Activated naive CD4-positive, alpha-beta T cell treated with anti-CD3 and anti-CD28 coated beads for 36 hours (primary cell): ENCODE measurements at regions not wholly inside any gene's neighbourhood (a gene's known extent, or its start where the extent isn't known, plus 50 kb on each side); places are given as distances from the start of the nearest gene placed in this dataset.

Experiments used
- CTCF ChIA-PET: fragments of 350-600 bp; sonication (Branson Sonifier 250); formaldehyde crosslinking; loops from one replicate; lab custom pipeline; 2021; ENCODE audit warnings: antibody characterized with exemption; lab: Charles Lee
- DNase-seq: peaks from one replicate; pipeline ENCODE4 v3.0.0-alpha.2; 2020
- H3K27ac Mint-ChIP-seq: one replicate; pipeline ENCODE4 v1.8.0; 2021; ENCODE audit warnings: mild to moderate bottlenecking, mixed read lengths
- H3K27me3 Mint-ChIP-seq: one replicate; pipeline ENCODE4 v1.8.0; 2021; ENCODE audit warnings: low read depth, mixed read lengths
- H3K36me3 Mint-ChIP-seq: one replicate; pipeline ENCODE4 v1.8.0; 2021; ENCODE audit warnings: low read depth, mixed read lengths
- H3K4me1 Mint-ChIP-seq: one replicate; pipeline ENCODE4 v1.8.0; 2021; ENCODE audit warnings: low read depth, mixed read lengths
- H3K4me3 Mint-ChIP-seq: one replicate; pipeline ENCODE4 v1.8.0; 2021; ENCODE audit warnings: mild to moderate bottlenecking, moderate library complexity, mixed read lengths
- H3K9me3 Mint-ChIP-seq: one replicate; pipeline ENCODE4 v1.8.0; 2021; ENCODE audit warnings: mixed read lengths
- intact Hi-C: fragments of 100-400 bp; cut with micrococcal nuclease; formaldehyde crosslinking; loops from one replicate; pipeline ENCODE4 v1.15.1; 2023

GRCh38 chr11:70881948-70882715, 370.2 kb downstream of the SHANK2 start:
- peaks cover 5% of the 10 kb centered on the region for H3K27me3 Mint-ChIP-seq
- intact Hi-C loops, result no loop called here
- no peaks in the 10 kb centered on the region for H3K36me3 Mint-ChIP-seq
- no peak overlapping the region for H3K27ac Mint-ChIP-seq
- H3K4me3 Mint-ChIP-seq, result no peak overlapping the region
- H3K4me1 Mint-ChIP-seq, result no peaks in the 10 kb centered on the region
- no peak for DNase-seq
- CTCF ChIA-PET, result no interaction called here
- no peaks in the 10 kb centered on the region for H3K9me3 Mint-ChIP-seq

GRCh38 chr11:70882716-70883085, 369.7 kb downstream of the SHANK2 start:
- no peaks in the 10 kb centered on the region for H3K9me3 Mint-ChIP-seq
- H3K36me3 Mint-ChIP-seq, result no peaks in the 10 kb centered on the region
- no peak for DNase-seq
- no peaks in the 10 kb centered on the region for H3K4me1 Mint-ChIP-seq
- intact Hi-C loops, result no loop called here
- no peak overlapping the region for H3K4me3 Mint-ChIP-seq
- no peak overlapping the region for H3K27ac Mint-ChIP-seq
- CTCF ChIA-PET, result no interaction called here
- H3K27me3 Mint-ChIP-seq, result peaks cover 5% of the 10 kb centered on the region

GRCh38 chr11:70883323-70883940, 368.9 kb downstream of the SHANK2 start:
- H3K27ac Mint-ChIP-seq, result no peak overlapping the region
- intact Hi-C loops, result no loop called here
- H3K9me3 Mint-ChIP-seq, result no peaks in the 10 kb centered on the region
- no peak for DNase-seq
- no peaks in the 10 kb centered on the region for H3K36me3 Mint-ChIP-seq
- CTCF ChIA-PET, result no interaction called here
- H3K4me1 Mint-ChIP-seq, result no peaks in the 10 kb centered on the region
- no peak overlapping the region for H3K4me3 Mint-ChIP-seq
- peaks cover 5% of the 10 kb centered on the region for H3K27me3 Mint-ChIP-seq

- intact Hi-C loops, result no loop called here
- Mint-ChIP-seq H3K27ac (no peak overlapping the region), H3K4me3 (no peak overlapping the region), H3K4me1 (no peaks in the 10 kb centered on the region), H3K9me3 (no peaks in the 10 kb centered on the region), H3K36me3 (no peaks in the 10 kb centered on the region), H3K27me3 (peaks cover 5% of the 10 kb centered on the region)
- DNase-seq, result no peak
- CTCF ChIA-PET, result no interaction called here
Measured at GRCh38 chr11:70883973-70884623, 368.3 kb downstream of the SHANK2 start.

- Mint-ChIP-seq H3K4me3 (no peak overlapping the region), H3K9me3 (no peaks in the 10 kb centered on the region), H3K36me3 (no peaks in the 10 kb centered on the region), H3K27me3 (peaks cover 2% of the 10 kb centered on the region), H3K4me1 (no peaks in the 10 kb centered on the region), H3K27ac (no peak overlapping the region)
- intact Hi-C loops, result no loop called here
- DNase-seq, result no peak
- CTCF ChIA-PET, result no interaction called here
Measured at GRCh38 chr11:70885281-70886231, 366.8 kb downstream of the SHANK2 start.

- CTCF ChIA-PET, result no interaction called here
- no peaks in the 10 kb centered on the region for H3K4me1 Mint-ChIP-seq
- DNase-seq, result no peak
- intact Hi-C loops, result no loop called here
- H3K27ac Mint-ChIP-seq, result no peak overlapping the region
- no peak overlapping the region for H3K4me3 Mint-ChIP-seq
- no peaks in the 10 kb centered on the region for H3K9me3 Mint-ChIP-seq
- H3K36me3 Mint-ChIP-seq, result no peaks in the 10 kb centered on the region
- peaks cover 2% of the 10 kb centered on the region for H3K27me3 Mint-ChIP-seq
Measured at GRCh38 chr11:70886256-70886655, 366.1 kb downstream of the SHANK2 start.

- intact Hi-C loops, result no loop called here
- CTCF ChIA-PET, result no interaction called here
- Mint-ChIP-seq H3K4me3 (no peak overlapping the region), H3K27ac (no peak overlapping the region), H3K4me1 (no peaks in the 10 kb centered on the region), H3K27me3 (peaks cover 2% of the 10 kb centered on the region), H3K9me3 (no peaks in the 10 kb centered on the region), H3K36me3 (no peaks in the 10 kb centered on the region)
- no peak for DNase-seq
Measured at GRCh38 chr11:70886676-70887541, 365.5 kb downstream of the SHANK2 start.

- DNase-seq, result no peak
- intact Hi-C loops, result no loop called here
- Mint-ChIP-seq H3K4me1 (no peaks in the 10 kb centered on the region), H3K27me3 (peaks cover 2% of the 10 kb centered on the region), H3K27ac (no peak overlapping the region), H3K9me3 (no peaks in the 10 kb centered on the region), H3K36me3 (no peaks in the 10 kb centered on the region), H3K4me3 (no peak overlapping the region)
- CTCF ChIA-PET, result no interaction called here
Measured at GRCh38 chr11:70887542-70887827, 364.9 kb downstream of the SHANK2 start.

- Mint-ChIP-seq H3K27me3 (peaks cover 2% of the 10 kb centered on the region), H3K9me3 (no peaks in the 10 kb centered on the region), H3K36me3 (no peaks in the 10 kb centered on the region), H3K27ac (no peak overlapping the region), H3K4me3 (no peak overlapping the region), H3K4me1 (no peaks in the 10 kb centered on the region)
- CTCF ChIA-PET, result no interaction called here
- DNase-seq, result no peak
- intact Hi-C loops, result no loop called here
Measured at GRCh38 chr11:70888061-70888460, 364.3 kb downstream of the SHANK2 start.

GRCh38 chr11:70889411-70889810, 363.0 kb downstream of the SHANK2 start:
- no peak for DNase-seq
- no peak overlapping the region for H3K4me3 Mint-ChIP-seq
- CTCF ChIA-PET, result no interaction called here
- H3K36me3 Mint-ChIP-seq, result no peaks in the 10 kb centered on the region
- H3K4me1 Mint-ChIP-seq, result no peaks in the 10 kb centered on the region
- H3K9me3 Mint-ChIP-seq, result no peaks in the 10 kb centered on the region
- no peak overlapping the region for H3K27ac Mint-ChIP-seq
- no peaks in the 10 kb centered on the region for H3K27me3 Mint-ChIP-seq
- intact Hi-C loops, result no loop called here

GRCh38 chr11:70891844-70892380, 360.5 kb downstream of the SHANK2 start:
- no peaks in the 10 kb centered on the region for H3K36me3 Mint-ChIP-seq
- no peak overlapping the region for H3K27ac Mint-ChIP-seq
- CTCF ChIA-PET, result no interaction called here
- intact Hi-C loops, result no loop called here
- no peak for DNase-seq
- H3K4me1 Mint-ChIP-seq, result no peaks in the 10 kb centered on the region
- peaks cover 1% of the 10 kb centered on the region for H3K9me3 Mint-ChIP-seq
- H3K27me3 Mint-ChIP-seq, result no peaks in the 10 kb centered on the region
- H3K4me3 Mint-ChIP-seq, result no peak overlapping the region
